Stimulated activated CD8-positive, alpha-beta memory T cell treated with anti-CD3 and anti-CD28 coated beads, Interleukin-15, amount 100 ng/mL, for 24 hours (primary cell): ENCODE measurements at regions not wholly inside any gene's neighbourhood (a gene's known extent, or its start where the extent isn't known, plus 50 kb on each side); places are given as distances from the start of the nearest gene placed in this dataset.

Source experiments
- DNase-seq: peaks from one replicate; pipeline ENCODE4 v3.0.0-alpha.2; 2020; ENCODE audit warnings: low read depth

GRCh38 chr9:38158628-38159027, 89.6 kb upstream of the SHB start:
- DNase-seq: no peak

GRCh38 chr9:38157711-38158110, 88.7 kb upstream of the SHB start:
- no peak for DNase-seq

- DNase-seq: no peak
Measured at GRCh38 chr9:38154501-38155421, 85.7 kb upstream of the SHB start.

GRCh38 chr9:38153910-38154291, 84.9 kb upstream of the SHB start:
- no peak for DNase-seq

- DNase-seq: no peak
Measured at GRCh38 chr9:38153152-38153909, 84.3 kb upstream of the SHB start.

GRCh38 chr9:38149647-38150046, 80.6 kb upstream of the SHB start:
- DNase-seq: no peak

GRCh38 chr9:38146844-38147243, 77.8 kb upstream of the SHB start:
- no peak for DNase-seq

- DNase-seq: no peak
Measured at GRCh38 chr9:38145526-38146053, 76.6 kb upstream of the SHB start.

GRCh38 chr9:38144421-38144820, 75.4 kb upstream of the SHB start:
- DNase-seq: no peak

- no peak for DNase-seq
Measured at GRCh38 chr9:38141746-38142591, 72.9 kb upstream of the SHB start.

GRCh38 chr9:38138276-38138675, 69.2 kb upstream of the SHB start:
- no peak for DNase-seq

- DNase-seq: no peak
Measured at GRCh38 chr9:38137342-38137741, 68.3 kb upstream of the SHB start.

GRCh38 chr9:38136386-38136785, 67.4 kb upstream of the SHB start:
- DNase-seq: no peak

- DNase-seq: no peak
Measured at GRCh38 chr9:38134611-38135237, 65.7 kb upstream of the SHB start.

GRCh38 chr9:38133595-38133994, 64.6 kb upstream of the SHB start:
- no peak for DNase-seq

- no peak for DNase-seq
Measured at GRCh38 chr9:38132956-38133355, 63.9 kb upstream of the SHB start.

GRCh38 chr9:38131729-38132128, 62.7 kb upstream of the SHB start:
- DNase-seq: no peak

- DNase-seq: no peak
Measured at GRCh38 chr9:38130724-38131123, 61.7 kb upstream of the SHB start.

- no peak for DNase-seq
Measured at GRCh38 chr9:38129366-38129765, 60.3 kb upstream of the SHB start.

GRCh38 chr9:38128752-38129270, 59.8 kb upstream of the SHB start:
- no peak for DNase-seq

GRCh38 chr9:38127271-38127839, 58.3 kb upstream of the SHB start:
- no peak for DNase-seq
